ENCODE measurements at regions not wholly inside any gene's neighbourhood (a gene's known extent, or its start where the extent isn't known, plus 50 kb on each side); places are given as distances from the start of the nearest gene placed in this dataset.
"Not testable (repeated sequence)": the region's sequence is repeated elsewhere in the genome, so short reads cannot be mapped to it uniquely, and the experiment has no call there.

- no peak for DNase-seq (ENCODE audit: low spot score)
These were observed 51.3 kb upstream of the CADPS start for GRCh38 chr3:62926494-62926893.

GRCh38 chr3:62928256-62928655 is 53.0 kb upstream of the CADPS start:
- DNase-seq (ENCODE audit: low spot score): no peak

GRCh38 chr3:62929771-62930170 is 54.6 kb upstream of the CADPS start:
- DNase-seq (ENCODE audit: low spot score): no peak

- DNase-seq (ENCODE audit: low spot score): no peak
These were observed 60.6 kb upstream of the CADPS start for GRCh38 chr3:62935793-62936192.

GRCh38 chr3:62936626-62937254 is 61.5 kb upstream of the CADPS start:
- no peak for DNase-seq (ENCODE audit: low spot score)

- DNase-seq (ENCODE audit: low spot score): no peak
These were observed 63.4 kb upstream of the CADPS start for GRCh38 chr3:62938583-62938982.

- peak; percentile 41 for DNase-seq (ENCODE audit: low spot score)
These were observed 64.5 kb upstream of the CADPS start for GRCh38 chr3:62939707-62940106.

- DNase-seq (ENCODE audit: low spot score): peak; percentile 47
These were observed 65.8 kb upstream of the CADPS start for GRCh38 chr3:62940771-62941563.

GRCh38 chr3:62942227-62942626 is 67.0 kb upstream of the CADPS start:
- DNase-seq (ENCODE audit: low spot score): no peak

GRCh38 chr3:62942764-62943163 is 67.5 kb upstream of the CADPS start:
- DNase-seq (ENCODE audit: low spot score): no peak

- no peak for DNase-seq (ENCODE audit: low spot score)
These were observed 73.7 kb upstream of the CADPS start for GRCh38 chr3:62948921-62949320.

- DNase-seq (ENCODE audit: low spot score): no peak
These were observed 75.0 kb upstream of the CADPS start for GRCh38 chr3:62950210-62950609.

- DNase-seq (ENCODE audit: low spot score): no peak
These were observed 75.9 kb upstream of the CADPS start for GRCh38 chr3:62951037-62951613.

- not testable (repeated sequence) for DNase-seq (ENCODE audit: low spot score)
These were observed 76.7 kb upstream of the CADPS start for GRCh38 chr3:62951880-62952279.

- no peak for DNase-seq (ENCODE audit: low spot score)
These were observed 79.4 kb upstream of the CADPS start for GRCh38 chr3:62954580-62954979.

- DNase-seq (ENCODE audit: low spot score): no peak
These were observed 79.9 kb upstream of the CADPS start for GRCh38 chr3:62955126-62955525.

GRCh38 chr3:62956411-62956810 is 81.2 kb upstream of the CADPS start:
- DNase-seq (ENCODE audit: low spot score): no peak

GRCh38 chr3:62961874-62962556 is 86.8 kb upstream of the CADPS start:
- no peak for DNase-seq (ENCODE audit: low spot score)

GRCh38 chr3:62962714-62963113 is 87.5 kb upstream of the CADPS start:
- DNase-seq (ENCODE audit: low spot score): no peak

GRCh38 chr3:62965311-62965710 is 90.1 kb upstream of the CADPS start:
- DNase-seq (ENCODE audit: low spot score): no peak

GRCh38 chr3:62968128-62968527 is 92.9 kb upstream of the CADPS start:
- DNase-seq (ENCODE audit: low spot score): no peak

- DNase-seq (ENCODE audit: low spot score): no peak
These were observed 95.4 kb upstream of the CADPS start for GRCh38 chr3:62970648-62971047.

- no peak for DNase-seq (ENCODE audit: low spot score)
These were observed 100.3 kb upstream of the CADPS start for GRCh38 chr3:62975566-62975965.
